H1 (cell line): ENCODE measurements at regions not wholly inside any gene's neighbourhood (a gene's known extent, or its start where the extent isn't known, plus 50 kb on each side); places are given as distances from the start of the nearest gene placed in this dataset.

Experiments used
- EGR1 ChIP-seq: IDR thresholded peaks from 2 replicates; pipeline ENCODE4 v1.6.1; 2011; ENCODE audit warnings: low read depth, low read length, borderline replicate concordance
- EZH2 ChIP-seq: fragments of 200-600 bp; sonication (generic); IDR thresholded peaks from 2 replicates; pipeline ENCODE4 v1.7.1; 2012; ENCODE audit warnings: low read depth, mild to moderate bottlenecking, moderate library complexity, low read length, inconsistent platforms; ENCODE audit not compliant: severe bottlenecking
- TF ChIP-seq, protein P1 (sequence below): IDR thresholded peaks from 2 replicates; pipeline ENCODE4 v1.6.1; 2011; ENCODE audit warnings: low read depth, mild to moderate bottlenecking, low read length; ENCODE audit not compliant: insufficient read depth
- TF ChIP-seq, protein P2 (sequence below), 3 experiments: IDR thresholded peaks; 1 replicate in 2 of 3; 2 replicates in 1 of 3; pipeline versions ENCODE4 v1.5.1 to v1.6.1; 2011; ENCODE audit warnings: low read length in 3 of 3, mild to moderate bottlenecking in 3 of 3, inconsistent platforms in 2 of 3, low read depth in 1 of 3, moderate library complexity in 1 of 3; ENCODE audit not compliant: insufficient read depth in 1 of 3; ENCODE audit errors: control extremely low read depth in 1 of 3

DNA sequence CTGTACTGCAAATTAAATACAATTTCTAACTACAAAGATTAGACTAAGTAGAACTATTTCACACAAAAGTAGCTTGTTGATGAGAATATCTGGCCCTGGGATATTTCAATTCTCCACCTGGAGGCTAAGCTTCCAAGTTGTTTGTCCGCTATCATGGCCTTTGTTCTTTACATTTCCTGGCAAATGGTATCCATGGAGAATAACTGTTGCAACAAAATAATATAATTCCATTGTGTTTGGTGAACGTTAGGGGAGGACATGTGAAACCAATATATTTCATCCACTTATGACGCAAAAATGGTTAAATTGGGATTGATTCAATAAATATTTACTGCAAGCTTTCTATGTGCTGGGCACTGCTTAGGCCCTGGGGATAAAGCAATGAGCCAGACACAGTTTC lies 565.4 kb downstream of the PTPRC start:
- TF ChIP-seq, protein P1, sequence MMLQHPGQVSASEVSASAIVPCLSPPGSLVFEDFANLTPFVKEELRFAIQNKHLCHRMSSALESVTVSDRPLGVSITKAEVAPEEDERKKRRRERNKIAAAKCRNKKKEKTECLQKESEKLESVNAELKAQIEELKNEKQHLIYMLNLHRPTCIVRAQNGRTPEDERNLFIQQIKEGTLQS, result no peak
- TF ChIP-seq, protein P2, sequence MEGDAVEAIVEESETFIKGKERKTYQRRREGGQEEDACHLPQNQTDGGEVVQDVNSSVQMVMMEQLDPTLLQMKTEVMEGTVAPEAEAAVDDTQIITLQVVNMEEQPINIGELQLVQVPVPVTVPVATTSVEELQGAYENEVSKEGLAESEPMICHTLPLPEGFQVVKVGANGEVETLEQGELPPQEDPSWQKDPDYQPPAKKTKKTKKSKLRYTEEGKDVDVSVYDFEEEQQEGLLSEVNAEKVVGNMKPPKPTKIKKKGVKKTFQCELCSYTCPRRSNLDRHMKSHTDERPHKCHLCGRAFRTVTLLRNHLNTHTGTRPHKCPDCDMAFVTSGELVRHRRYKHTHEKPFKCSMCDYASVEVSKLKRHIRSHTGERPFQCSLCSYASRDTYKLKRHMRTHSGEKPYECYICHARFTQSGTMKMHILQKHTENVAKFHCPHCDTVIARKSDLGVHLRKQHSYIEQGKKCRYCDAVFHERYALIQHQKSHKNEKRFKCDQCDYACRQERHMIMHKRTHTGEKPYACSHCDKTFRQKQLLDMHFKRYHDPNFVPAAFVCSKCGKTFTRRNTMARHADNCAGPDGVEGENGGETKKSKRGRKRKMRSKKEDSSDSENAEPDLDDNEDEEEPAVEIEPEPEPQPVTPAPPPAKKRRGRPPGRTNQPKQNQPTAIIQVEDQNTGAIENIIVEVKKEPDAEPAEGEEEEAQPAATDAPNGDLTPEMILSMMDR (IDR thresholded peaks at IDR 0.05; ENCODE audit: control extremely low read depth in 1 of 3, insufficient read depth in 1 of 3, low read depth in 1 of 3, low read length in 3 of 3), result no peak
- TF ChIP-seq EZH2, result no peak
- TF ChIP-seq EGR1, result no peak
